Activated naive CD8-positive, alpha-beta T cell treated with anti-CD3 and anti-CD28 coated beads, Interleukin-2, amount 50 U/mL, for 16 hours (primary cell): ENCODE measurements at regions not wholly inside any gene's neighbourhood (a gene's known extent, or its start where the extent isn't known, plus 50 kb on each side); places are given as distances from the start of the nearest gene placed in this dataset.
"Not testable (repeated sequence)": the region's sequence is repeated elsewhere in the genome, so short reads cannot be mapped to it uniquely, and the experiment has no call there.

Experiments used
- DNase-seq: peaks from one replicate; pipeline ENCODE4 v3.0.0-alpha.2; 2020; ENCODE audit warnings: low read depth, low spot score

GRCh38 chr3:21238661-21239060 is 512.3 kb downstream of the ZNF385D start:
- no peak for DNase-seq

GRCh38 chr3:21237638-21238037 is 513.4 kb downstream of the ZNF385D start:
- DNase-seq: no peak

GRCh38 chr3:21235491-21235890 is 515.5 kb downstream of the ZNF385D start:
- no peak for DNase-seq

GRCh38 chr3:21234933-21235332 is 516.1 kb downstream of the ZNF385D start:
- no peak for DNase-seq

- no peak for DNase-seq
Measured at GRCh38 chr3:21229426-21230135, 521.4 kb downstream of the ZNF385D start.

- DNase-seq: no peak
Measured at GRCh38 chr3:21226086-21226485, 524.9 kb downstream of the ZNF385D start.

- no peak for DNase-seq
Measured at GRCh38 chr3:21220944-21221343, 530.1 kb downstream of the ZNF385D start.

- DNase-seq: no peak
Measured at GRCh38 chr3:21216598-21216997, 534.4 kb downstream of the ZNF385D start.

GRCh38 chr3:21204122-21204521 is 546.9 kb downstream of the ZNF385D start:
- DNase-seq: not testable (repeated sequence)

GRCh38 chr3:21195203-21195602 is 555.8 kb downstream of the ZNF385D start:
- no peak for DNase-seq

- not testable (repeated sequence) for DNase-seq
Measured at GRCh38 chr3:21194036-21194435, 557.0 kb downstream of the ZNF385D start.

- no peak for DNase-seq
Measured at GRCh38 chr3:21188459-21188858, 562.6 kb downstream of the ZNF385D start.

GRCh38 chr3:21185816-21186314 is 565.1 kb downstream of the ZNF385D start:
- no peak for DNase-seq

GRCh38 chr3:21174461-21174860 is 576.5 kb downstream of the ZNF385D start:
- no peak for DNase-seq

- DNase-seq: no peak
Measured at GRCh38 chr3:21170964-21171363, 580.0 kb downstream of the ZNF385D start.

GRCh38 chr3:21169948-21170347 is 581.1 kb downstream of the ZNF385D start:
- no peak for DNase-seq

- no peak for DNase-seq
Measured at GRCh38 chr3:21168471-21168870, 582.5 kb downstream of the ZNF385D start.

- no peak for DNase-seq
Measured at GRCh38 chr3:21163956-21164355, 587.1 kb downstream of the ZNF385D start.

GRCh38 chr3:21159543-21159906 is 591.5 kb downstream of the ZNF385D start:
- DNase-seq: no peak

- no peak for DNase-seq
Measured at GRCh38 chr3:21158861-21159542, 592.0 kb downstream of the ZNF385D start.

GRCh38 chr3:21154911-21155310 is 596.1 kb downstream of the ZNF385D start:
- no peak for DNase-seq

GRCh38 chr3:21152555-21152954 is 598.5 kb downstream of the ZNF385D start:
- no peak for DNase-seq

GRCh38 chr3:21142949-21143348 is 608.1 kb downstream of the ZNF385D start:
- no peak for DNase-seq
